MM.1S (cell line): ENCODE measurements at regions not wholly inside any gene's neighbourhood (a gene's known extent, or its start where the extent isn't known, plus 50 kb on each side); places are given as distances from the start of the nearest gene placed in this dataset.

Source experiments
- DNase-seq: peaks from one replicate; pipeline ENCODE4 v3.0.0-alpha.2; 2015
- H2AFZ ChIP-seq: fragments of 300-600 bp; sonication (generic); 2 replicates; pipeline ENCODE4 v1.6.0; 2016; ENCODE audit warnings: antibody characterized with exemption, low read length
- H3F3A ChIP-seq: fragments of 300-600 bp; sonication (generic); 2 replicates; pipeline ENCODE4 v1.6.1; 2016; ENCODE audit warnings: mild to moderate bottlenecking, antibody characterized with exemption, low read length, moderate library complexity, mixed read lengths; ENCODE audit not compliant: insufficient read depth
- H3K27ac ChIP-seq: fragments of 300-600 bp; sonication (generic); 2 replicates; pipeline ENCODE4 v1.5.1; 2016; ENCODE audit warnings: mild to moderate bottlenecking, low read length
- H3K27me3 ChIP-seq: fragments of 300-600 bp; sonication (generic); replicated peaks from 2 replicates; pipeline ENCODE4 v1.6.0; 2016; ENCODE audit warnings: low read length; ENCODE audit not compliant: insufficient read depth
- H3K36me3 ChIP-seq: fragments of 300-600 bp; sonication (generic); replicated peaks from 2 replicates; pipeline ENCODE4 v1.6.1; 2016; ENCODE audit warnings: mild to moderate bottlenecking, low read length, mixed read lengths; ENCODE audit not compliant: insufficient read depth
- H3K4me1 ChIP-seq: fragments of 300-600 bp; sonication (generic); 2 replicates; pipeline ENCODE4 v1.6.1; 2016; ENCODE audit warnings: low read length, mixed read lengths
- H3K4me2 ChIP-seq: fragments of 300-600 bp; sonication (generic); 2 replicates; pipeline ENCODE4 v1.6.0; 2016; ENCODE audit warnings: low read depth, low read length
- H3K4me3 ChIP-seq: fragments of 300-600 bp; sonication (generic); 2 replicates; pipeline ENCODE4 v1.5.1; 2016; ENCODE audit warnings: low read length, mixed read lengths
- H3K79me2 ChIP-seq: fragments of 300-600 bp; sonication (generic); 2 replicates; pipeline ENCODE4 v1.6.1; 2016; ENCODE audit warnings: mixed run types, low read length, mixed read lengths
- H3K9ac ChIP-seq: fragments of 300-600 bp; sonication (generic); 2 replicates; pipeline ENCODE4 v1.6.1; 2016; ENCODE audit warnings: low read length, mixed read lengths
- H3K9me2 ChIP-seq: fragments of 300-600 bp; sonication (generic); replicated peaks from 2 replicates; pipeline ENCODE4 v1.6.1; 2016; ENCODE audit warnings: mild to moderate bottlenecking, low read length, mixed read lengths; ENCODE audit not compliant: insufficient read depth
- H3K9me3 ChIP-seq: fragments of 300-600 bp; sonication (generic); replicated peaks from 2 replicates; pipeline ENCODE4 v1.6.1; 2016; ENCODE audit warnings: mild to moderate bottlenecking, low read length, mixed read lengths; ENCODE audit not compliant: insufficient read depth
- H4K20me1 ChIP-seq: fragments of 300-600 bp; sonication (generic); 2 replicates; pipeline ENCODE4 v1.6.1; 2016; ENCODE audit warnings: mild to moderate bottlenecking, low read length, moderate library complexity, mixed read lengths; ENCODE audit not compliant: insufficient read depth
- EZH2 ChIP-seq: fragments of 300-600 bp; sonication (generic); optimal IDR thresholded peaks from 2 replicates; pipeline ENCODE3; 2017; ENCODE audit warnings: low read depth, mild to moderate bottlenecking, antibody characterized with exemption, low read length, mixed read lengths
- EZH2phosphoT487 ChIP-seq: fragments of 300-600 bp; sonication (generic); IDR thresholded peaks from 2 replicates; pipeline ENCODE4 v1.6.1; 2018; ENCODE audit warnings: antibody characterized with exemption, low read length
- TF ChIP-seq, protein P1 (sequence below): fragments of 300-600 bp; sonication (generic); IDR thresholded peaks from 2 replicates; pipeline ENCODE4 v1.5.1; 2016; ENCODE audit warnings: antibody characterized with exemption, low read length, mixed read lengths

DNA sequence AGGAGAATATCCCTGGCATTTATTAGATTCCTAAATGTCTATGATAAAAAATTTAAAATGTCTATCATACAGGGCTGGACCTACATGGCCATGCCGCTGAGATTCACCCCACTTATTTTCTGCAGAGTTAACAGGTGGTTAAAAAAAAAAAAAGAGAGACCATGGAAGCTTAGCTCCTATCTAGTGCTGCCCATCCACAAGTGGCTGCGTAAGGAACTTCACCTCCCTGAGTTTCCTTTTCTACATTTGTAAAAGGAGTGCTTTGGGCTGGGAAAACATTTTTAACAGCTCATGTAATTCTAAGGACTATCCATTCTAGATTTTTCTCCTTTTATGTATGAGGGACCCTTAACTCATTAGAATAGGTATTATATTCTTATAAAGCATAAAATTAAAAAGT is 534.1 kb downstream of the MMUT start:
- H3K79me2 ChIP-seq = no peaks in the 10 kb centered on the region
- no peaks in the 10 kb centered on the region for H3F3A ChIP-seq
- no peak overlapping the region for H3K9ac ChIP-seq
- H3K4me1 ChIP-seq = no peaks in the 10 kb centered on the region
- H3K4me2 ChIP-seq = no peak overlapping the region
- H3K9me3 ChIP-seq = no peaks in the 10 kb centered on the region
- H4K20me1 ChIP-seq = no peaks in the 10 kb centered on the region
- H2AFZ ChIP-seq = no peak overlapping the region
- H3K27ac ChIP-seq = no peak overlapping the region
- no peak overlapping the region for H3K4me3 ChIP-seq
- no peaks in the 10 kb centered on the region for H3K36me3 ChIP-seq
- DNase-seq = no peak
- H3K9me2 ChIP-seq = no peaks in the 10 kb centered on the region
- H3K27me3 ChIP-seq = no peaks in the 10 kb centered on the region
- no peak for TF ChIP-seq EZH2phosphoT487
- TF ChIP-seq EZH2 = no peak
- TF ChIP-seq, protein P1, sequence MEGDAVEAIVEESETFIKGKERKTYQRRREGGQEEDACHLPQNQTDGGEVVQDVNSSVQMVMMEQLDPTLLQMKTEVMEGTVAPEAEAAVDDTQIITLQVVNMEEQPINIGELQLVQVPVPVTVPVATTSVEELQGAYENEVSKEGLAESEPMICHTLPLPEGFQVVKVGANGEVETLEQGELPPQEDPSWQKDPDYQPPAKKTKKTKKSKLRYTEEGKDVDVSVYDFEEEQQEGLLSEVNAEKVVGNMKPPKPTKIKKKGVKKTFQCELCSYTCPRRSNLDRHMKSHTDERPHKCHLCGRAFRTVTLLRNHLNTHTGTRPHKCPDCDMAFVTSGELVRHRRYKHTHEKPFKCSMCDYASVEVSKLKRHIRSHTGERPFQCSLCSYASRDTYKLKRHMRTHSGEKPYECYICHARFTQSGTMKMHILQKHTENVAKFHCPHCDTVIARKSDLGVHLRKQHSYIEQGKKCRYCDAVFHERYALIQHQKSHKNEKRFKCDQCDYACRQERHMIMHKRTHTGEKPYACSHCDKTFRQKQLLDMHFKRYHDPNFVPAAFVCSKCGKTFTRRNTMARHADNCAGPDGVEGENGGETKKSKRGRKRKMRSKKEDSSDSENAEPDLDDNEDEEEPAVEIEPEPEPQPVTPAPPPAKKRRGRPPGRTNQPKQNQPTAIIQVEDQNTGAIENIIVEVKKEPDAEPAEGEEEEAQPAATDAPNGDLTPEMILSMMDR = no peak

DNA sequence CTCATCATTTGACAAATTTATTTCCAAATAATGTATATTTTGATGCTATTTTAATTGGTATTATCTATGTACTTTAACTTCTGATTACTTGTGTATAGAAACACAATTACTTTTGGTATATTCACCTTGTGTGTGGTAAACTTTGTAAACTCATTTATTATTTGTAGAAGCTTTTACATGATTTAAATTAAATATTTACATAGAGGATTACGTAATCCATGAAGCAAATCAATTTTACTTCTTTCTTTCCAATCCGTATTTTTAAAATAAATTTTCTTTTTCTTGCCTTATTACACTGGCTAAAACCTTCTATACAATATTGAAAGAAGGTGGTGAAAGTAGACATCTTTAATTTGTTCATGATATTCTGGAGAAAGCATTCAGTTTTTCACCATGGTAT is 540.2 kb downstream of the MMUT start:
- no peak overlapping the region for H3K4me3 ChIP-seq
- no peaks in the 10 kb centered on the region for H3K27me3 ChIP-seq
- no peak overlapping the region for H2AFZ ChIP-seq
- H3K9ac ChIP-seq = no peak overlapping the region
- H3K27ac ChIP-seq = no peak overlapping the region
- no peaks in the 10 kb centered on the region for H3K4me1 ChIP-seq
- no peaks in the 10 kb centered on the region for H3K9me3 ChIP-seq
- H3K9me2 ChIP-seq = no peaks in the 10 kb centered on the region
- H3K4me2 ChIP-seq = no peak overlapping the region
- no peaks in the 10 kb centered on the region for H3K36me3 ChIP-seq
- H4K20me1 ChIP-seq = no peaks in the 10 kb centered on the region
- no peak for DNase-seq
- no peaks in the 10 kb centered on the region for H3K79me2 ChIP-seq
- TF ChIP-seq EZH2phosphoT487 (no peak), EZH2 (no peak)
- TF ChIP-seq, protein P1 = no peak
- no peaks in the 10 kb centered on the region for H3F3A ChIP-seq

DNA sequence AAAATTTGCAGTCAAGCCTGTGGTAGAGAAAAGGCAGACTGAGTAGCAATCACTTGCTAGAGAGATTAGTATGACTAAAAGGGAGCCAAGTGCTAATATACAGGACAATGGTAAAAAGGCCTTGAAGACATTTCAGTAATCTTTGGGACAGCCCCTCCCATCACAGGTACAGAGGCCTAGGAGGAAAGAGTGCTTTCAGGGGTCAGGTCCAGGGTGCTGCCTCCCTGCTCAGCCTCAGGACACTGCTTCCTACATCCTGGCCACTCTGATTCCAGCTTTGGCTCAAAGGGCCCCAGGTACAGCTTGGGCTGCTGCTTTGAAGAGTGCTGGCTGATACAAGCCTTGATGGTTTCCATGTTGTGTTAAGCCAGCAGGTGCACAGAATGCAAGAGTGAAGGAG is 543.5 kb downstream of the MMUT start:
- Histone ChIP-seq H3K9ac (no peak overlapping the region), H3K9me2 (no peaks in the 10 kb centered on the region), H3F3A (no peaks in the 10 kb centered on the region), H3K4me3 (no peak overlapping the region), H3K9me3 (no peaks in the 10 kb centered on the region), H3K36me3 (no peaks in the 10 kb centered on the region), H3K4me2 (no peak overlapping the region), H3K27me3 (no peaks in the 10 kb centered on the region), H3K79me2 (no peaks in the 10 kb centered on the region), H2AFZ (no peak overlapping the region), H3K27ac (no peak overlapping the region), H3K4me1 (no peaks in the 10 kb centered on the region), H4K20me1 (no peaks in the 10 kb centered on the region)
- no peak for DNase-seq
- TF ChIP-seq, protein P1 = no peak
- TF ChIP-seq EZH2phosphoT487 (no peak), EZH2 (no peak)
